Mesothelial cell of epicardium (in vitro differentiated cells): ENCODE measurements at regions not wholly inside any gene's neighbourhood (a gene's known extent, or its start where the extent isn't known, plus 50 kb on each side); places are given as distances from the start of the nearest gene placed in this dataset.

Source experiments
- DNase-seq, 2 experiments: peaks; one replicate each; pipeline ENCODE4 v3.0.0; 2021; ENCODE audit warnings: low spot score in 2 of 2; ENCODE audit not compliant: unreplicated experiment in 2 of 2
- H3K27ac Mint-ChIP-seq: 2 replicates; pipeline ENCODE4 v1.8.0; 2021; ENCODE audit warnings: mixed read lengths
- H3K27me3 Mint-ChIP-seq: 2 replicates; pipeline ENCODE4 v1.8.0; 2021; ENCODE audit warnings: low read depth, mixed read lengths
- H3K36me3 Mint-ChIP-seq: 2 replicates; pipeline ENCODE4 v1.8.0; 2021; ENCODE audit warnings: mixed read lengths
- H3K4me1 Mint-ChIP-seq: 2 replicates; pipeline ENCODE4 v1.8.0; 2021; ENCODE audit warnings: mixed read lengths
- H3K4me3 Mint-ChIP-seq: 2 replicates; pipeline ENCODE4 v1.8.0; 2021; ENCODE audit warnings: mild to moderate bottlenecking, moderate library complexity, mixed read lengths
- H3K9me3 Mint-ChIP-seq: 2 replicates; pipeline ENCODE4 v1.8.0; 2021; ENCODE audit warnings: mixed read lengths
- TF ChIP-seq, protein P1 (sequence below): fragments of 200-600 bp; sonication (generic); IDR thresholded peaks from one replicate; pipeline ENCODE4 v1.5.0; 2021; ENCODE audit warnings: antibody characterized with exemption; ENCODE audit not compliant: unreplicated experiment

DNA sequence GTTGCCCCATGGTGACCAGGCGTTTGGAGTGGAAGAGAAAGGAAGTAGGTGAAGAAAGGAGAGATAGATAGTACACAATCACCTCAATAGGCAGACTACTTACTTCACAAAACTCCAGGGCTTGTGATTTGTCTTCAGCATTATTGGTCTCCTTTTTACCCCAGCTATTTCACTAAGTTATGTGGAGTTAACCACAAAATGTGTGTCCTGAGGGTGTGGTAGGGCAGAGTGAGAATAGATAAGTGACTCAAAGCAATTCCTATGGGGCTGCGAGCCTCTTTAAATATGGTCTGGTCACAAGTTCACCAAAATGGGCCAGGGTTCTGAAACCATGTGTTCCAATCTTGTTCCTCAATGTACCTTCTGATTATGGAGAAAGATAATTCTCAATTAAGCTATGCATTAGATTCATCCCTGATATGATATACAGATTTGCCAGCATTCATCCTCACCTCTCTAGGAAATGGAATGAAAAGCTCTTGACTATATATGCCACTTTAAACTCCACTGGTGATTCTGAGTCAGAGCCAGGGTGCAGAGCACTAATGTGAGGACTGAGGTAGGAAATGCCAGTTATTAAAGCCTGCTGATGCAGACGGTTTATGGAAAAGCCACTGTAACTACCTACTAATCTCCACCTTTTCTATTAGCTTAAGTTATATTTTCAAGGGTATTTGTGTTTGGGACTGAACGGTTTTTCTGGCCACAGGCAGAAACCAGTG is 310.6 kb upstream of the MANEA start:
- no peaks in the 10 kb centered on the region for H3K27me3 Mint-ChIP-seq
- no peaks in the 10 kb centered on the region for H3K36me3 Mint-ChIP-seq
- H3K9me3 Mint-ChIP-seq = peaks cover 18% of the 10 kb centered on the region
- no peak for DNase-seq
- no peak overlapping the region for H3K27ac Mint-ChIP-seq
- H3K4me1 Mint-ChIP-seq = no peaks in the 10 kb centered on the region
- TF ChIP-seq, protein P1, sequence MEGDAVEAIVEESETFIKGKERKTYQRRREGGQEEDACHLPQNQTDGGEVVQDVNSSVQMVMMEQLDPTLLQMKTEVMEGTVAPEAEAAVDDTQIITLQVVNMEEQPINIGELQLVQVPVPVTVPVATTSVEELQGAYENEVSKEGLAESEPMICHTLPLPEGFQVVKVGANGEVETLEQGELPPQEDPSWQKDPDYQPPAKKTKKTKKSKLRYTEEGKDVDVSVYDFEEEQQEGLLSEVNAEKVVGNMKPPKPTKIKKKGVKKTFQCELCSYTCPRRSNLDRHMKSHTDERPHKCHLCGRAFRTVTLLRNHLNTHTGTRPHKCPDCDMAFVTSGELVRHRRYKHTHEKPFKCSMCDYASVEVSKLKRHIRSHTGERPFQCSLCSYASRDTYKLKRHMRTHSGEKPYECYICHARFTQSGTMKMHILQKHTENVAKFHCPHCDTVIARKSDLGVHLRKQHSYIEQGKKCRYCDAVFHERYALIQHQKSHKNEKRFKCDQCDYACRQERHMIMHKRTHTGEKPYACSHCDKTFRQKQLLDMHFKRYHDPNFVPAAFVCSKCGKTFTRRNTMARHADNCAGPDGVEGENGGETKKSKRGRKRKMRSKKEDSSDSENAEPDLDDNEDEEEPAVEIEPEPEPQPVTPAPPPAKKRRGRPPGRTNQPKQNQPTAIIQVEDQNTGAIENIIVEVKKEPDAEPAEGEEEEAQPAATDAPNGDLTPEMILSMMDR = no peak
- no peak overlapping the region for H3K4me3 Mint-ChIP-seq

GRCh38 chr6:95274686-95275235 is 302.6 kb upstream of the MANEA start:
- no peaks in the 10 kb centered on the region for H3K36me3 Mint-ChIP-seq
- no peaks in the 10 kb centered on the region for H3K9me3 Mint-ChIP-seq
- TF ChIP-seq, protein P1 = no peak
- DNase-seq = no peak
- H3K4me3 Mint-ChIP-seq = no peak overlapping the region
- peaks cover 2% of the 10 kb centered on the region for H3K27me3 Mint-ChIP-seq
- H3K4me1 Mint-ChIP-seq = peaks cover 7% of the 10 kb centered on the region
- H3K27ac Mint-ChIP-seq = no peak overlapping the region

GRCh38 chr6:95279616-95280015 is 297.7 kb upstream of the MANEA start:
- Mint-ChIP-seq H3K27ac (no peak overlapping the region), H3K4me3 (no peak overlapping the region), H3K4me1 (no peaks in the 10 kb centered on the region), H3K9me3 (no peaks in the 10 kb centered on the region), H3K36me3 (no peaks in the 10 kb centered on the region), H3K27me3 (peaks cover 8% of the 10 kb centered on the region)
- TF ChIP-seq, protein P1 = no peak
- DNase-seq = no peak

GRCh38 chr6:95280686-95281273 is 296.6 kb upstream of the MANEA start:
- Mint-ChIP-seq H3K9me3 (no peaks in the 10 kb centered on the region), H3K36me3 (no peaks in the 10 kb centered on the region), H3K27ac (no peak overlapping the region), H3K4me1 (peaks cover under 1% of the 10 kb centered on the region), H3K4me3 (no peak overlapping the region), H3K27me3 (peaks cover 8% of the 10 kb centered on the region)
- DNase-seq = no peak
- TF ChIP-seq, protein P1 = peak; percentile 34

DNA sequence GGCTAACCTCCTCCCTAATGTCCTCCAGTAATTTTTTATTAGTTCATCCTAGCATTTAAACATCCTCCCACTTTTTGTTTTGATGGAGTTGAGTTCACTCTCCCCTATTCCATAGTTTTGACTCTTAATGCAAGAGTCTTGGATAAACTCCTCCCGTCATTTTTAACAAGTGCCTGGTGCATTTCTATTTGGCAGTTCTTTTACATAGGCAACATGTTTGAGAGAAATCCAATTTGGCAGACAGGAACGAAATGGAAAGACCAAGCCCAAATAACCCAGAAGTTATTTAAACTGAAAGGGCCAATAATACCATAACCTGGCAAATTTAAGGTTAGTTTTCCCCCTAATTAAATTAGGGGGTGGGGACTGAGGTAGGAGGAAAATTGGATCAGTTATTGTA is 291.5 kb upstream of the MANEA start:
- Mint-ChIP-seq H3K27me3 (peaks cover 6% of the 10 kb centered on the region), H3K36me3 (no peaks in the 10 kb centered on the region), H3K9me3 (no peaks in the 10 kb centered on the region), H3K4me3 (no peak overlapping the region), H3K4me1 (peaks cover 5% of the 10 kb centered on the region), H3K27ac (no peak overlapping the region)
- DNase-seq = no peak
- TF ChIP-seq, protein P1 = no peak
